Stomach (tissue), 8 donors: ENCODE measurements at regions not wholly inside any gene's neighbourhood (a gene's known extent, or its start where the extent isn't known, plus 50 kb on each side); places are given as distances from the start of the nearest gene placed in this dataset.

Source experiments
- DNase-seq, 2 donors: peaks; one replicate each; pipeline versions ENCODE4 v3.0.0 to v3.0.0-alpha.2; 2013 to 2019
- H3K27ac ChIP-seq, 5 donors: fragments of 200-600 bp in 4 of 5; sonication (generic) in 4 of 5; one replicate each; pipeline ENCODE4 v1.5.1; 2013 to 2019; ENCODE audit warnings: mild to moderate bottlenecking in 1 of 5, moderate library complexity in 1 of 5
- H3K27me3 ChIP-seq, 3 donors: fragments of 200-600 bp; sonication (generic); one replicate each; pipeline ENCODE4 v1.5.1; 2017 to 2019; ENCODE audit warnings: mixed run types in 1 of 3
- H3K36me3 ChIP-seq, 4 donors: fragments of 200-600 bp; sonication (generic); 1 replicate in 3 of 4; 2 replicates in 1 of 4; pipeline ENCODE4 v1.5.1; 2016 to 2019
- H3K4me1 ChIP-seq, 4 donors: fragments of 200-600 bp; sonication (generic); one replicate each; pipeline ENCODE4 v1.5.1; 2016 to 2019
- H3K4me3 ChIP-seq, 4 donors: fragments of 200-600 bp; sonication (generic) in 3 of 4; one replicate each; pipeline ENCODE4 v1.5.1; 2016 to 2019; ENCODE audit warnings: mild to moderate bottlenecking in 1 of 4
- H3K9me3 ChIP-seq, 4 donors: fragments of 200-600 bp; sonication (generic); one replicate each; pipeline ENCODE4 v1.5.1; 2016 to 2019
- EP300 ChIP-seq: sonication (generic); formaldehyde crosslinking; IDR thresholded peaks from one replicate; pipeline ENCODE4 v1.6.1; 2017; ENCODE audit warnings: antibody characterized with exemption
- POLR2A ChIP-seq, 4 donors: fragments of 450-650 bp; IDR thresholded peaks; one replicate each; pipeline ENCODE4 v1.6.1; 2016; ENCODE audit warnings: antibody characterized with exemption in 4 of 4, control low read depth in 2 of 4, mild to moderate bottlenecking in 1 of 4, moderate library complexity in 1 of 4
- POLR2AphosphoS5 ChIP-seq, 3 donors: sonication (generic); formaldehyde crosslinking; IDR thresholded peaks; one replicate each; pipeline ENCODE4 v1.6.1; 2016; ENCODE audit warnings: antibody characterized with exemption in 3 of 3
- WGBS, 5 donors: extraction: QIAGEN DNeasy Blood & Tissue Kit in 3 of 5; methylation state at CpG; one replicate each; pipeline versions ENCODE4 v1.1.5 to v1.1.7; 2013 to 2018; 5-methylcytosine and 5-hydroxymethylcytosine counted together
- intact Hi-C: fragments of 100-400 bp; cut with DNase I; formaldehyde crosslinking; loops from one replicate; pipeline ENCODE4 v1.15.1; 2023; ENCODE audit warnings: low total_unique reads
- TF ChIP-seq, protein P1 (sequence below), 7 experiments: fragments of 450-650 bp in 4 of 7; fragments of 200-600 bp in 3 of 7; sonication (generic) in 3 of 7; IDR thresholded peaks; one replicate each; pipeline ENCODE4 v1.5.1; 2016 to 2019; ENCODE audit warnings: antibody characterized with exemption in 7 of 7, control low read depth in 2 of 7, mild to moderate bottlenecking in 1 of 7
- donor health status: healthy with polysubstance abuse.
- donor health status: Bipolar disorder and iron deficiency.
- donor health status: healthy.

DNA sequence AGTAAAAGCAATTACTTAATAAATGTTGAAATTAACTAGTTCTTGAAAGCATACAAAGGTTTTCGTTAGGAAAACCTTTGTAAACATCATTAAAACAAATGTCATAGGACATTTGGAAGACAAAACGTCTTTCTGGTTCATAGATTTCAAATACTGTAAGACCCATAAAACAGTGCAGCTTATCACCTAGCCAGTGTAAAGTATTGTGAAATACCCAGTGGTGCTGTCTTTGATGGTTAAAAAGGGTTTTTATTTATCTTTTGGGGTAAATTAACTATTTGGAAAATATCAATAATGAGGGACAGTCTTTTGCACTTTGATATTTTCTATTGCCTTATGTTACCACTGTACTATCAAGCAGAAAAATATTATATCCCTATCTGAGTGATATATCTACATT lies 120.0 kb upstream of the FAM98A start:
- no peaks in the 10 kb centered on the region for H3K9me3 ChIP-seq
- 4 to 28% (median 22%) methylated on average over 2 of the region's 2 CpGs for WGBS, 5 donors
- intact Hi-C loops = no loop called here
- H3K4me3 ChIP-seq = no peak overlapping the region
- no peaks in the 10 kb centered on the region for H3K36me3 ChIP-seq
- no peaks in the 10 kb centered on the region for H3K27me3 ChIP-seq
- no peaks in the 10 kb centered on the region for H3K4me1 ChIP-seq
- TF ChIP-seq POLR2AphosphoS5 (IDR thresholded peaks at IDR 0.05) (no peak), EP300 (no peak), POLR2A (IDR thresholded peaks at IDR 0.05) (no peak)
- TF ChIP-seq, protein P1, sequence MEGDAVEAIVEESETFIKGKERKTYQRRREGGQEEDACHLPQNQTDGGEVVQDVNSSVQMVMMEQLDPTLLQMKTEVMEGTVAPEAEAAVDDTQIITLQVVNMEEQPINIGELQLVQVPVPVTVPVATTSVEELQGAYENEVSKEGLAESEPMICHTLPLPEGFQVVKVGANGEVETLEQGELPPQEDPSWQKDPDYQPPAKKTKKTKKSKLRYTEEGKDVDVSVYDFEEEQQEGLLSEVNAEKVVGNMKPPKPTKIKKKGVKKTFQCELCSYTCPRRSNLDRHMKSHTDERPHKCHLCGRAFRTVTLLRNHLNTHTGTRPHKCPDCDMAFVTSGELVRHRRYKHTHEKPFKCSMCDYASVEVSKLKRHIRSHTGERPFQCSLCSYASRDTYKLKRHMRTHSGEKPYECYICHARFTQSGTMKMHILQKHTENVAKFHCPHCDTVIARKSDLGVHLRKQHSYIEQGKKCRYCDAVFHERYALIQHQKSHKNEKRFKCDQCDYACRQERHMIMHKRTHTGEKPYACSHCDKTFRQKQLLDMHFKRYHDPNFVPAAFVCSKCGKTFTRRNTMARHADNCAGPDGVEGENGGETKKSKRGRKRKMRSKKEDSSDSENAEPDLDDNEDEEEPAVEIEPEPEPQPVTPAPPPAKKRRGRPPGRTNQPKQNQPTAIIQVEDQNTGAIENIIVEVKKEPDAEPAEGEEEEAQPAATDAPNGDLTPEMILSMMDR (IDR thresholded peaks at IDR 0.05) = no peak
- H3K27ac ChIP-seq = no peak overlapping the region
- DNase-seq = no peak

DNA sequence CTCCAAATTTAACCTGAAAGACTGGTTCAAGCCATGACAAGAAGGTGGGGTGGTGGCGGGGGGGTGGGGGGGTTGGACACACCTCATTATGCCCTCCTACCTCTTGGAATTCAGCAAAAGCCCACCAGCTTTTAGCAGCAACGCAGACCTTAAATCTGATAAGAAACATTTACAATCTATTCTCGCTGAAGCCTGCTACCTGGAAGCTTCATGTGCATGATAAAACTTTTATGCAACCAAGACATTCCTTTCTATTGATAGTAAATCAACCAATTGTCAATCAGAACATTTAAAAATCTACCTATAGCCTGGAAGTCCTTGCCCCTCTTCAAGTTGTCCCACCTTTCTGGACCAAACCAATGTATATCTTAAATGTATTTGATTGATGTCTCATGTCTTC lies 113.6 kb upstream of the FAM98A start:
- TF ChIP-seq EP300 (no peak), POLR2A (IDR thresholded peaks at IDR 0.05) (no peak), POLR2AphosphoS5 (IDR thresholded peaks at IDR 0.05) (no peak)
- TF ChIP-seq, protein P1 (IDR thresholded peaks at IDR 0.05) = no peak
- intact Hi-C loops = no loop called here
- Histone ChIP-seq H3K4me1 (no peaks in the 10 kb centered on the region), H3K27me3 (no peaks in the 10 kb centered on the region), H3K9me3 (no peaks in the 10 kb centered on the region), H3K27ac (no peak overlapping the region), H3K4me3 (no peak overlapping the region), H3K36me3 (no peaks in the 10 kb centered on the region)
- DNase-seq = no peak
- 47 to 85% (median 75%) methylated on average over 3 of the region's 3 CpGs for WGBS, 5 donors

DNA sequence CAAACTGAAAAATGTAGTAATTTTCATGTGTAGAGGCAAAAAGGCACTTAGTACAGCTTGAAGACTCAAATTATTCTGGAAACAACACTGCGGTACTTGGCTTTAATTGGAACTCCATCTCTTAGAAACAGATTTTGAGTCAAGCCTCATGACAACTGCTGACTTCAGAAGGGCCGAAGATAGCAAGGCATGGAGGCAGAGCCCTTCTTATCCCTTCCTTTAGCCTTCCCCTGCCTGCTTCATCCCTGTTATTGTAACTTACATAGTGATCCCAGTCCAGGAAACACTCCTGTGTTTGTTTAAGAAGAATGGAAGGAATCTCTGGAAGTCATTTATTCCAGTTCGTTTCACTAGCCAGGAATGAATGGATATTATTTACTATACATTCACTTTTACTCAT lies 110.9 kb upstream of the FAM98A start:
- Histone ChIP-seq H3K27me3 (no peaks in the 10 kb centered on the region), H3K27ac (no peak overlapping the region), H3K9me3 (no peaks in the 10 kb centered on the region), H3K4me3 (no peak overlapping the region), H3K36me3 (no peaks in the 10 kb centered on the region), H3K4me1 (no peaks in the 10 kb centered on the region)
- TF ChIP-seq, protein P1 (IDR thresholded peaks at IDR 0.05) = no peak
- TF ChIP-seq POLR2AphosphoS5 (IDR thresholded peaks at IDR 0.05) (no peak), EP300 (no peak), POLR2A (IDR thresholded peaks at IDR 0.05) (no peak)
- no peak for DNase-seq
- intact Hi-C loops = no loop called here
- WGBS, 5 donors = 51 to 67% (median 62%) methylated on average over 3 of the region's 3 CpGs

DNA sequence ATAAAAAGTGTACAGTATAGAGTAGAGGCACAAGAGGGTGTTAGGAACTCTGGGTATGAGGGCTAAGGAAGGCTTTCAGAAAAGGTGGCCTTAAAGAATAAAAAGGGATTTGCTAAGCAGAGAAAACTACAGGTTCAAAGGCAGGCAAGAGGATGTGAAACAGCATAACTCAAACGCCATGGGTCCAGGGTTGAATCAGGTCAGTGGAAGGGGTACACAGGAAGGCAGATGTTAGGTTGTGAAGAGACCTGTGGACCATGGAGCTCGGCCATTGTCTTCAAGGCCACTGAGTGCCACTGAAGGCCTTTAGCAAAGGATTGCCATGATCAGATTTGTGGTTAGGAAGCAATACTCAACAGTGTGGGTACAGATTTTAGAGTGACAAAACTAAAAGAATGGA lies 108.2 kb upstream of the FAM98A start:
- Histone ChIP-seq H3K4me1 (no peaks in the 10 kb centered on the region), H3K4me3 (no peak overlapping the region), H3K36me3 (no peaks in the 10 kb centered on the region), H3K27ac (no peak overlapping the region), H3K27me3 (no peaks in the 10 kb centered on the region), H3K9me3 (no peaks in the 10 kb centered on the region)
- intact Hi-C loops = no loop called here
- no peak for TF ChIP-seq POLR2A (IDR thresholded peaks at IDR 0.05)
- TF ChIP-seq, protein P1 (IDR thresholded peaks at IDR 0.05) = no peak
- 72 to 83% (median 77%) methylated on average over 2 of the region's 2 CpGs for WGBS, 5 donors
- no peak for DNase-seq

DNA sequence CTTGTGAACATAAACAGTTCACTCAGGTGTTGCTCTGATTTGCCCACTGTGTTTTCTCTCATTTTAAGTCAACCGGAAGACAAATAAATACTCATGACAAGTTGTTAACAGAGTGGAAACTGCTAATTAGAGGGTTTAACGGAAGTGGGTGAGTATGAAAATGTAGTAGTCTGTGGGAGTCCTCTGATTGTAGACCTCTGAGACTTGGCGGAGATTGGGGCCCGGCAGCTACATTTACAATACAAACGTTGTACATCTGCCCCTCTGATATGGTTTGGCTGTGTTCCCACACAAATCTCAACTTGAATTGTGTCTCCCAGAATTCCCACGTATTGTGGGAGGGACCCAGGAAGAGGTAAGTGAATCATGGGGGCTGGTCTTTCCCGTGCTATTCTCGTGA lies 107.3 kb upstream of the FAM98A start:
- no peak for DNase-seq
- no peak overlapping the region for H3K4me3 ChIP-seq
- H3K27ac ChIP-seq = no peak overlapping the region
- H3K9me3 ChIP-seq = no peaks in the 10 kb centered on the region
- H3K27me3 ChIP-seq = no peaks in the 10 kb centered on the region
- intact Hi-C loops = no loop called here
- 46 to 69% (median 55%) methylated on average over 8 of the region's 8 CpGs for WGBS, 5 donors
- H3K4me1 ChIP-seq = no peaks in the 10 kb centered on the region
- no peaks in the 10 kb centered on the region for H3K36me3 ChIP-seq
- TF ChIP-seq, protein P1 (IDR thresholded peaks at IDR 0.05) = no peak
- no peak for TF ChIP-seq EP300
